SK-N-SH (cell line): ENCODE measurements at regions not wholly inside any gene's neighbourhood (a gene's known extent, or its start where the extent isn't known, plus 50 kb on each side); places are given as distances from the start of the nearest gene placed in this dataset.

Experiments used
- CTCF ChIA-PET: fragments of 300-600, 350-600 bp; formaldehyde crosslinking; extraction: SDS; loops from one replicate; lab custom pipeline; 2021; lab: Yijun Ruan, JAX
- POLR2A ChIA-PET: fragments of 350-600 bp; sonication (Branson Sonifier 250); formaldehyde crosslinking; extraction: SDS; loops from one replicate; lab custom pipeline; 2020; ENCODE audit warnings: antibody characterized with exemption, inconsistent platforms; lab: Yijun Ruan, JAX
- DNase-seq: peaks from one replicate; pipeline ENCODE4 v3.0.0; 2012
- H2AFZ ChIP-seq: fragments of 200-600 bp; sonication (generic); 2 replicates; pipeline ENCODE4 v1.8.1; 2016; ENCODE audit warnings: antibody characterized with exemption, mild to moderate bottlenecking, low read depth
- H3F3A ChIP-seq: fragments of 200-600 bp; sonication (generic); replicated peaks from 2 replicates; pipeline ENCODE3; 2016; ENCODE audit warnings: antibody characterized with exemption, mild to moderate bottlenecking; ENCODE audit not compliant: insufficient read depth
- H3K27ac ChIP-seq, 2 experiments: fragments of 200-500 bp in 1 of 2; fragments of 200-600 bp in 1 of 2; sonication (Bioruptor generic) in 1 of 2; sonication (generic), shearing (Covaris generic) in 1 of 2; 2 replicates each; pipeline versions ENCODE4 v1.5.1 to v1.6.1; 2014 to 2016; ENCODE audit warnings: low read depth in 2 of 2, inconsistent platforms in 1 of 2, low read length in 1 of 2, mild to moderate bottlenecking in 1 of 2, mixed read lengths in 1 of 2
- H3K27me3 ChIP-seq: fragments of 200-600 bp; sonication (generic), shearing (Covaris generic); 2 replicates; pipeline ENCODE4 v1.6.1; 2016; ENCODE audit warnings: mixed run types; ENCODE audit not compliant: insufficient read depth
- H3K36me3 ChIP-seq, 2 experiments: fragments of 200-500 bp in 1 of 2; fragments of 200-600 bp in 1 of 2; sonication (Bioruptor generic) in 1 of 2; sonication (generic) in 1 of 2; replicated peaks in 1 of 2; 2 replicates each; pipeline versions ENCODE3 to v1.5.1; 2014 to 2016; ENCODE audit warnings: low read length in 1 of 2, mild to moderate bottlenecking in 1 of 2; ENCODE audit not compliant: insufficient read depth in 2 of 2, control insufficient read depth in 1 of 2
- H3K4me1 ChIP-seq, 2 experiments: fragments of 200-500 bp in 1 of 2; fragments of 200-600 bp in 1 of 2; sonication (Bioruptor generic) in 1 of 2; sonication (generic), shearing (Covaris generic) in 1 of 2; 2 replicates each; pipeline versions ENCODE4 v1.5.1 to v1.6.1; 2014 to 2016; ENCODE audit warnings: low read depth in 1 of 2, low read length in 1 of 2, mixed run types in 1 of 2; ENCODE audit not compliant: insufficient read depth in 2 of 2, control insufficient read depth in 1 of 2
- H3K4me2 ChIP-seq: fragments of 200-600 bp; sonication (generic), shearing (Covaris generic); 2 replicates; pipeline ENCODE4 v1.6.1; 2017; ENCODE audit warnings: mixed run types
- H3K4me3 ChIP-seq, 2 experiments: fragments of 200-500 bp in 1 of 2; fragments of 200-600 bp in 1 of 2; sonication (Bioruptor generic) in 1 of 2; sonication (generic), shearing (Covaris generic) in 1 of 2; 2 replicates each; pipeline versions ENCODE4 v1.5.1 to v1.8.1; 2014 to 2016; ENCODE audit warnings: low read depth in 2 of 2, inconsistent platforms in 1 of 2, low read length in 1 of 2, mild to moderate bottlenecking in 1 of 2, mixed read lengths in 1 of 2, moderate library complexity in 1 of 2
- H3K79me2 ChIP-seq: fragments of 200-600 bp; sonication (generic); 2 replicates; pipeline ENCODE4 v1.8.1; 2017; ENCODE audit warnings: mild to moderate bottlenecking; ENCODE audit not compliant: insufficient read depth
- H3K9ac ChIP-seq: fragments of 200-600 bp; sonication (generic); 2 replicates; pipeline ENCODE4 v1.6.1; 2017; ENCODE audit warnings: mixed run types
- H3K9me2 ChIP-seq: fragments of 200-600 bp; sonication (generic); 2 replicates; pipeline ENCODE4 v1.6.1; 2017; ENCODE audit warnings: mixed run types
- H3K9me3 ChIP-seq: fragments of 200-600 bp; sonication (generic); 2 replicates; pipeline ENCODE4 v1.6.1; 2017; ENCODE audit warnings: mixed run types, mild to moderate bottlenecking, moderate library complexity
- H4K20me1 ChIP-seq: fragments of 200-600 bp; sonication (generic); 2 replicates; pipeline ENCODE4 v1.6.1; 2017; ENCODE audit warnings: mild to moderate bottlenecking, mixed run types; ENCODE audit not compliant: insufficient read depth
- CHD2 ChIP-seq: fragments of 150-350 bp; IDR thresholded peaks from 2 replicates; pipeline ENCODE4 v1.6.1; 2018; ENCODE audit warnings: low read length; ENCODE audit not compliant: partially characterized antibody
- CTCF ChIP-seq: fragments of 200-600 bp; sonication (generic); IDR thresholded peaks from 2 replicates; pipeline ENCODE4 v1.6.1; 2017; ENCODE audit warnings: antibody characterized with exemption, mild to moderate bottlenecking, moderate library complexity
- FOSL2 ChIP-seq: IDR thresholded peaks from 2 replicates; pipeline ENCODE4 v1.4.0; 2012; ENCODE audit warnings: low read depth, mild to moderate bottlenecking, moderate library complexity, borderline replicate concordance
- FOXJ3 ChIP-seq: sonication (generic); formaldehyde crosslinking; IDR thresholded peaks from 2 replicates; pipeline ENCODE4 v1.5.1; 2020; ENCODE audit warnings: mild to moderate bottlenecking, missing genetic modification reagents
- GABPA ChIP-seq: IDR thresholded peaks from 2 replicates; pipeline ENCODE4 v1.4.0; 2012; ENCODE audit warnings: low read depth, mild to moderate bottlenecking
- GATA2 ChIP-seq: sonication (generic); formaldehyde crosslinking; IDR thresholded peaks from 2 replicates; pipeline ENCODE4 v1.5.0; 2020; ENCODE audit warnings: mild to moderate bottlenecking, missing genetic modification reagents
- JUND ChIP-seq: IDR thresholded peaks from 2 replicates; pipeline ENCODE4 v1.4.0; 2012
- MEF2A ChIP-seq: IDR thresholded peaks from 2 replicates; pipeline ENCODE4 v1.4.0; 2012; ENCODE audit warnings: low read depth, borderline replicate concordance
- MXI1 ChIP-seq: IDR thresholded peaks from 2 replicates; pipeline ENCODE4 v1.6.1; 2012; ENCODE audit warnings: mild to moderate bottlenecking, low read depth, low read length, improper control_type of control experiment
- NFIC ChIP-seq: IDR thresholded peaks from 2 replicates; pipeline ENCODE4 v1.4.0; 2012; ENCODE audit warnings: borderline replicate concordance
- NRF1 ChIP-seq: IDR thresholded peaks from 2 replicates; pipeline ENCODE4 v1.6.1; 2012; ENCODE audit warnings: low read depth, mild to moderate bottlenecking, low read length
- POLR2AphosphoS5 ChIP-seq: IDR thresholded peaks from 2 replicates; pipeline ENCODE4 v1.6.1; 2012; ENCODE audit warnings: low read depth, low read length
- RCOR1 ChIP-seq: fragments of 150-350 bp; IDR thresholded peaks from 2 replicates; pipeline ENCODE4 v1.6.1; 2017; ENCODE audit warnings: antibody characterized with exemption, low read length
- REST ChIP-seq: IDR thresholded peaks from 2 replicates; pipeline ENCODE4 v1.6.1; 2012; ENCODE audit warnings: mild to moderate bottlenecking, low read depth, low read length, moderate library complexity
- RFX5 ChIP-seq: IDR thresholded peaks from 2 replicates; pipeline ENCODE4 v1.6.1; 2012; ENCODE audit warnings: mild to moderate bottlenecking, improper control_type of control experiment, low read length
- RXRA ChIP-seq: IDR thresholded peaks from 2 replicates; pipeline ENCODE4 v1.4.0; 2012; ENCODE audit warnings: low read depth, mild to moderate bottlenecking, borderline replicate concordance
- TAF1 ChIP-seq: IDR thresholded peaks from 2 replicates; pipeline ENCODE4 v1.6.1; 2012; ENCODE audit warnings: low read depth, mild to moderate bottlenecking, low read length, moderate library complexity, borderline replicate concordance
- TCF12 ChIP-seq: IDR thresholded peaks from 2 replicates; pipeline ENCODE4 v1.4.0; 2012
- USF1 ChIP-seq: IDR thresholded peaks from 2 replicates; pipeline ENCODE4 v1.4.0; 2012; ENCODE audit warnings: low read depth, borderline replicate concordance
- YY1 ChIP-seq: IDR thresholded peaks from 2 replicates; pipeline ENCODE4 v1.4.0; 2012; ENCODE audit warnings: low read depth, mild to moderate bottlenecking
- WGBS: methylation state at CpG from one replicate; pipeline ENCODE4 v1.1.6; 2017; ENCODE audit warnings: low lambda C conversion rate; 5-methylcytosine and 5-hydroxymethylcytosine counted together
- TF ChIP-seq, protein P1 (sequence below): IDR thresholded peaks from 2 replicates; pipeline ENCODE4 v1.4.0; 2012; ENCODE audit warnings: low read depth

DNA sequence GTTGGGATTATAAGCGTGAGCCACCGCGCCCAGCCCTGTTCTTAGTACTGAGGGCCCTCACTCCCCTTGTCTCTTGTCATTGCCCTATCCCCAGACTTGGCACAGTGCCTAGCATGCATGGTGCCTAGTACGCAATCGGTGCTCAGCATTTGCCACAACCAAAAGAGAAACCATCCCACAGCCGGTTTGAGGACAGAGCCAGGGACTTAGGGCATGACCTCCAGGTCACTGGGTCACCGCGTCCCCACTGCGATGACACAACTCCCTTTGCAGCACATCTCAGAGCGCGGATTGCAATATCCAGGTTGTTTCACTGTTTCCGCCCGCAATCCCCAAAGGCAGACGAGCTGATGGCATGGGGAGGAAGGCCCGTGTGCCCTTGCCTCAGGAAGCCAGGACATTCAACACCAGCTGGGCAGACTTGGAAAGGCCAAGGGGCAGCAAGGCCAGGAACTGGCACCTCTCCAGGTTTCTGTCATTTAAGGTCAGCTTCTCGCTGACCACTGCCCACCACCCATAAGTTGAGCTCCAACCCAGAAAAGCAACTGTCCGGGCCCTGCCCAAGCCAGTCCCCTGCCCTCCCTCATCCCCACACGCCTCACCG lies 274.5 kb downstream of the MRTFB start:
- no peak overlapping the region for H3K4me3 ChIP-seq
- H3K79me2 ChIP-seq: no peaks in the 10 kb centered on the region
- no peaks in the 10 kb centered on the region for H3K9me3 ChIP-seq
- no peak overlapping the region for H3K27ac ChIP-seq
- DNase-seq: no peak
- no peaks in the 10 kb centered on the region for H3K4me1 ChIP-seq
- CTCF ChIA-PET: no interaction called here
- no peak for TF ChIP-seq CTCF
- no peak for TF ChIP-seq CHD2
- TF ChIP-seq GATA2 (CRISPR knock-in tag): no peak
- TF ChIP-seq, protein P1, sequence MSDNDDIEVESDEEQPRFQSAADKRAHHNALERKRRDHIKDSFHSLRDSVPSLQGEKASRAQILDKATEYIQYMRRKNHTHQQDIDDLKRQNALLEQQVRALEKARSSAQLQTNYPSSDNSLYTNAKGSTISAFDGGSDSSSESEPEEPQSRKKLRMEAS: no peak
- TF ChIP-seq USF1: no peak
- no peak for TF ChIP-seq NRF1
- TF ChIP-seq RCOR1: no peak
- TF ChIP-seq GABPA: no peak
- TF ChIP-seq POLR2AphosphoS5: no peak
- TF ChIP-seq FOXJ3 (CRISPR knock-in tag): no peak
- no peak for TF ChIP-seq NFIC
- TF ChIP-seq MEF2A: no peak
- H2AFZ ChIP-seq: no peak overlapping the region
- no peaks in the 10 kb centered on the region for H3K9me2 ChIP-seq
- H4K20me1 ChIP-seq: no peaks in the 10 kb centered on the region
- H3K4me2 ChIP-seq: no peak overlapping the region
- H3K9ac ChIP-seq: no peak overlapping the region
- H3K27me3 ChIP-seq: no peaks in the 10 kb centered on the region
- POLR2A ChIA-PET: no interaction called here
- 86% methylated on average over 17 of the region's 19 CpGs for WGBS
- no peaks in the 10 kb centered on the region for H3K36me3 ChIP-seq
- no peaks in the 10 kb centered on the region for H3F3A ChIP-seq

- ChIA-PET CTCF (no interaction called here), POLR2A (no interaction called here)
- Histone ChIP-seq H2AFZ (no peak overlapping the region), H3K4me1 (no peaks in the 10 kb centered on the region), H3K9ac (no peak overlapping the region), H3K36me3 (no peaks in the 10 kb centered on the region), H3F3A (no peaks in the 10 kb centered on the region), H3K27me3 (no peaks in the 10 kb centered on the region), H3K4me2 (no peak overlapping the region), H3K27ac (no peak overlapping the region), H4K20me1 (no peaks in the 10 kb centered on the region), H3K4me3 (no peak overlapping the region), H3K9me3 (no peaks in the 10 kb centered on the region), H3K9me2 (no peaks in the 10 kb centered on the region), H3K79me2 (no peaks in the 10 kb centered on the region)
- no peak for DNase-seq
- 54% methylated on average over 9 of the region's 9 CpGs for WGBS
- no peak for TF ChIP-seq FOXJ3 (CRISPR knock-in tag)
- no peak for TF ChIP-seq TCF12
- no peak for TF ChIP-seq REST
- no peak for TF ChIP-seq RFX5
- TF ChIP-seq TAF1: no peak
- no peak for TF ChIP-seq MXI1
- TF ChIP-seq RXRA: no peak
- no peak for TF ChIP-seq YY1
- TF ChIP-seq FOSL2: no peak
- TF ChIP-seq JUND: no peak
These were observed 273.8 kb downstream of the MRTFB start for GRCh38 chr16:14344945-14345344.
